ENCODE measurements at regions not wholly inside any gene's neighbourhood (a gene's known extent, or its start where the extent isn't known, plus 50 kb on each side); places are given as distances from the start of the nearest gene placed in this dataset.

DNA sequence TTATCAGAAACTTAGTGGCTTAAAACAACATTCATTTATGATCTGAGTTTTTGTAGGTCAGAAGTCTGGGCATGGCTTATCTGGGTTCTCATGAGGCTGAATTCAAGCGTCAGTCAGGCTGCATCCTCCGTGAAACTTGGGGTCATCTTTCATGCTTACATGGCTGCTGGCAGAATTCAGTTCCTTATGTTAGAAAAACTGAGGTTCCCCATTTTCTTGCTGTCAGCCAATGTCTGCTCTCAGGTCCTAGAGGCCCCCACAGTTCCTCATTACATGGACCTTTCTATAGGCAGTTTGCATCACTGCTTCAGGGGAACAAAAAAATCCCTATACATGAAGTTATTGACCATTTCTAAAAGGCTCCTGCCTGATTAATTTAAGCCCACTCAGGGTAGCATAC lies 83.8 kb upstream of the NMUR2 start (continued):
- TF ChIP-seq, protein P1, sequence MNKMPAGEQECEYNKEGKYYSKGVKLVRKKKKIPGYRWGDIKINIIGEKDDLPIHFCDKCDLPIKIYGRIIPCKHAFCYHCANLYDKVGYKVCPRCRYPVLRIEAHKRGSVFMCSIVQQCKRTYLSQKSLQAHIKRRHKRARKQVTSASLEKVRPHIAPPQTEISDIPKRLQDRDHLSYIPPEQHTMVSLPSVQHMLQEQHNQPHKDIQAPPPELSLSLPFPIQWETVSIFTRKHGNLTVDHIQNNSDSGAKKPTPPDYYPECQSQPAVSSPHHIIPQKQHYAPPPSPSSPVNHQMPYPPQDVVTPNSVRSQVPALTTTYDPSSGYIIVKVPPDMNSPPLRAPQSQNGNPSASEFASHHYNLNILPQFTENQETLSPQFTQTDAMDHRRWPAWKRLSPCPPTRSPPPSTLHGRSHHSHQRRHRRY (tag by site-specific recombination; IDR thresholded peaks at IDR 0.05): no peak
- TF ChIP-seq ZSCAN23 (tag by site-specific recombination; IDR thresholded peaks at IDR 0.05): no peak

DNA sequence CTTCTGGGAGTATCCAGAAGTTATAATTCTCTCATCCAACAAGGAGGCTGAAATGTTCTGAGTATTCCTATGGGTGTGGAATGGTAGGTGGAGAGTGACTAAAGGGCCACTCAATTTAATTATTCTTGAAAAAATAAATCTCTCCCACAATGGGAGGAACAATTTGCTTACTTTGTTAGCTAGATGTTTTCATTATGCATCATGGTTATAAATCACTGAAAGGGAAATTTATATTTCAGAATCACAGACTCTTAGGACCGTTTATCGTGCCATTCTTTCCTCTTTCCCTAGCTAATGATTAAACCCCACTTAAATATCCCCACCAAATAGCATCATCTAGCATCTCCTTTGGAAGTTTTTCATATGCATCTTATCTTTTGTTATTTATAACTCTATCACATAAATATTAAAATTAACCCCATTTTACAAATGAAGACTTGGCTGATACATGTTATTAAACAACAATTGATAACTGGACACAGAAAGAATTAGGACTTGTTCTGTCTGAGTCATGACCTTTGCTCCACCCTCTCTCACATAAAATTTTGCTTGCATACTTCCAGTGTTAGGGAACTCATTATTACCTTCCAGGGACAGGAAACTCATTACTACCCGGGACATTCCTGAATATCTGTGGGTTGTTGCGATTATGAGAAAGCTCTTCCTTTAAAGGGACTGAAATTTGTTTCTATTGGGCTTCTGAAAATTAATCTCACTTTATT lies 94.9 kb upstream of the NMUR2 start:
- Histone ChIP-seq H3K4me3 (ENCODE audit: low read depth, low read length) (no peak overlapping the region), H3K4me1 (ENCODE audit: control insufficient read depth, insufficient read depth, low read length) (no peaks in the 10 kb centered on the region), H3K9me3 (ENCODE audit: control insufficient read depth, insufficient read depth, low read depth, low read length) (no peaks in the 10 kb centered on the region), H3K36me3 (ENCODE audit: control insufficient read depth in 2 of 2, insufficient read depth in 1 of 2, low read length in 2 of 2) (no peaks in the 10 kb centered on the region), H3K27ac (ENCODE audit: extremely low read depth, low read depth, low read length) (no peak overlapping the region)
- ChIA-PET CTCF (interaction anchor here (0.6 to 0.7 kb wide), 3 partner anchors 12 to 1494 kb away, joined by 5 to 6 read pairs (median 5); no protein-coding TSS in a partner anchor), POLR2A (no interaction called here)
- TF ChIP-seq MYNN (tag by site-specific recombination; IDR thresholded peaks at IDR 0.05; ENCODE audit: borderline replicate concordance): no peak
- no peak for TF ChIP-seq ZNF560 (tag by site-specific recombination; IDR thresholded peaks at IDR 0.05; ENCODE audit: borderline replicate concordance)
- TF ChIP-seq ZNF341 (tag by site-specific recombination; IDR thresholded peaks at IDR 0.05; ENCODE audit: low read depth): no peak
- TF ChIP-seq, protein P2, sequence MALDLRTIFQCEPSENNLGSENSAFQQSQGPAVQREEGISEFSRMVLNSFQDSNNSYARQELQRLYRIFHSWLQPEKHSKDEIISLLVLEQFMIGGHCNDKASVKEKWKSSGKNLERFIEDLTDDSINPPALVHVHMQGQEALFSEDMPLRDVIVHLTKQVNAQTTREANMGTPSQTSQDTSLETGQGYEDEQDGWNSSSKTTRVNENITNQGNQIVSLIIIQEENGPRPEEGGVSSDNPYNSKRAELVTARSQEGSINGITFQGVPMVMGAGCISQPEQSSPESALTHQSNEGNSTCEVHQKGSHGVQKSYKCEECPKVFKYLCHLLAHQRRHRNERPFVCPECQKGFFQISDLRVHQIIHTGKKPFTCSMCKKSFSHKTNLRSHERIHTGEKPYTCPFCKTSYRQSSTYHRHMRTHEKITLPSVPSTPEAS (tag by site-specific recombination; IDR thresholded peaks at IDR 0.05): no peak
- TF ChIP-seq, protein P3, sequence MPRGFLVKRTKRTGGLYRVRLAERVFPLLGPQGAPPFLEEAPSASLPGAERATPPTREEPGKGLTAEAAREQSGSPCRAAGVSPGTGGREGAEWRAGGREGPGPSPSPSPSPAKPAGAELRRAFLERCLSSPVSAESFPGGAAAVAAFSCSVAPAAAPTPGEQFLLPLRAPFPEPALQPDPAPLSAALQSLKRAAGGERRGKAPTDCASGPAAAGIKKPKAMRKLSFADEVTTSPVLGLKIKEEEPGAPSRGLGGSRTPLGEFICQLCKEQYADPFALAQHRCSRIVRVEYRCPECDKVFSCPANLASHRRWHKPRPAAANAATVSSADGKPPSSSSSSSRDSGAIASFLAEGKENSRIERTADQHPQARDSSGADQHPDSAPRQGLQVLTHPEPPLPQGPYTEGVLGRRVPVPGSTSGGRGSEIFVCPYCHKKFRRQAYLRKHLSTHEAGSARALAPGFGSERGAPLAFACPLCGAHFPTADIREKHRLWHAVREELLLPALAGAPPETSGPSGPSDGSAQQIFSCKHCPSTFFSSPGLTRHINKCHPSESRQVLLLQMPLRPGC (tag by site-specific recombination; IDR thresholded peaks at IDR 0.05): no peak
- TF ChIP-seq, protein P4, sequence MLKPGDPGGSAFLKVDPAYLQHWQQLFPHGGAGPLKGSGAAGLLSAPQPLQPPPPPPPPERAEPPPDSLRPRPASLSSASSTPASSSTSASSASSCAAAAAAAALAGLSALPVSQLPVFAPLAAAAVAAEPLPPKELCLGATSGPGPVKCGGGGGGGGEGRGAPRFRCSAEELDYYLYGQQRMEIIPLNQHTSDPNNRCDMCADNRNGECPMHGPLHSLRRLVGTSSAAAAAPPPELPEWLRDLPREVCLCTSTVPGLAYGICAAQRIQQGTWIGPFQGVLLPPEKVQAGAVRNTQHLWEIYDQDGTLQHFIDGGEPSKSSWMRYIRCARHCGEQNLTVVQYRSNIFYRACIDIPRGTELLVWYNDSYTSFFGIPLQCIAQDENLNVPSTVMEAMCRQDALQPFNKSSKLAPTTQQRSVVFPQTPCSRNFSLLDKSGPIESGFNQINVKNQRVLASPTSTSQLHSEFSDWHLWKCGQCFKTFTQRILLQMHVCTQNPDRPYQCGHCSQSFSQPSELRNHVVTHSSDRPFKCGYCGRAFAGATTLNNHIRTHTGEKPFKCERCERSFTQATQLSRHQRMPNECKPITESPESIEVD (tag by site-specific recombination; IDR thresholded peaks at IDR 0.05): no peak
- no peak for TF ChIP-seq KLF10 (tag by site-specific recombination; IDR thresholded peaks at IDR 0.05)
- TF ChIP-seq ZNF324 (tag by site-specific recombination; IDR thresholded peaks at IDR 0.05): no peak

DNA sequence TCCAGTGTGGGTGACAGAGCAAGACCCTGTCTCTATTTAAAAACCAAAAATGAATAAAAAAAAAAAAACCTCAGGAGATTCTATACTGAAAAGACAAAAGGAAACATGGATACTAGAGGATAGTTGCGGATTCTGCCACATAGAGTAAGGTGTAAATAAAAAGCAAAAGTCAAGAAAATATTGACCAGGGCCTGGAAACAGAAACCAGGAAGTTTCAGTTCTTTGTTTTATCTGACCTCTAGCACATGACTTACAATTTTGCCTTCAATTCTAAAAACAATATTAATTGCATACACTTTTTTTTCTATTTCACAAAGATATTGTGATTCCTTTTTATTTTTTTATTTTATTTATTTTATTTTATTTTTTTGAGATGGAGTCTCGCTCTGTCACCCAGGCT lies 96.2 kb upstream of the NMUR2 start:
- H3K9me3 ChIP-seq (ENCODE audit: control insufficient read depth, insufficient read depth, low read depth, low read length): no peaks in the 10 kb centered on the region
- ChIA-PET CTCF (no interaction called here), POLR2A (no interaction called here)
- H3K36me3 ChIP-seq (ENCODE audit: control insufficient read depth in 2 of 2, insufficient read depth in 1 of 2, low read length in 2 of 2): no peaks in the 10 kb centered on the region
- H3K27ac ChIP-seq (ENCODE audit: extremely low read depth, low read depth, low read length): no peak overlapping the region
- TF ChIP-seq, protein P2 (tag by site-specific recombination; IDR thresholded peaks at IDR 0.05): no peak
- TF ChIP-seq ZNF140 (tag by site-specific recombination; IDR thresholded peaks at IDR 0.05) (no peak), ZNF514 (tag by site-specific recombination; IDR thresholded peaks at IDR 0.05) (no peak)
- no peak overlapping the region for H3K4me3 ChIP-seq (ENCODE audit: low read depth, low read length)
- H3K4me1 ChIP-seq (ENCODE audit: control insufficient read depth, insufficient read depth, low read length): no peaks in the 10 kb centered on the region
